ENCODE measurements at regions not wholly inside any gene's neighbourhood (a gene's known extent, or its start where the extent isn't known, plus 50 kb on each side); places are given as distances from the start of the nearest gene placed in this dataset.

DNA sequence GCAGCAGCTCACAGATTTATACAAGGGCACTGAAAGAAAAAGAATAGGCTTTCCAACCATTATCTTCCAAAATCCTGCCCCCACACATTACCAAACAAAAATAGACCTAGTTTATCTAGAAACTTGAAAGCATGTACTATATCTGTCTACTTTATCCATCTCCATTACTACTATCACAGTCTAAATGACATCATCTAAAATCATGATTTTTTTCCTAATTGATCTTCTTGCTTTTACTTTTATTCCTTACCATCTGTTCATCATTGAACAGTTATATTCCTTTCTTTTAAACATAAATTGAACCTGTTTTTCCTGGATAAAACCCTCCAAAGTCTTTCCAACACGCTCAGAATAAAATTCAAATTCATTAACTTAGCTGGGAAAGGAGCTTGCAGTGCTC lies 414.7 kb downstream of the KCTD12 start:
- H4K91ac ChIP-seq (replicated peaks; ENCODE audit: insufficient read length, low read length) = no peak overlapping the region
- no peaks in the 10 kb centered on the region for H3K23me2 ChIP-seq (ENCODE audit: low read depth, low read length)
- no peak overlapping the region for H4K5ac ChIP-seq (ENCODE audit: insufficient read length, low read depth, low read length)
- no peak overlapping the region for H3K4ac ChIP-seq (replicated peaks; ENCODE audit: insufficient read length, low read depth, low read length)
- H2BK20ac ChIP-seq (ENCODE audit: low read length) = no peak overlapping the region
- ChIA-PET POLR2A (ENCODE audit: partially characterized antibody) (no interaction called here), CTCF (ENCODE audit: partially characterized antibody) (interaction anchor here (0.7 to 6.8 kb wide), 11 partner anchors 9 to 1037 kb away, joined by 3 to 46 read pairs (median 4); no protein-coding TSS in a partner anchor)
- no peak overlapping the region for H2BK15ac ChIP-seq (ENCODE audit: low read length)
- FAIRE-seq = no peak
- no peaks in the 10 kb centered on the region for H3K27me3 ChIP-seq (replicated peaks in 1 of 4; ENCODE audit: control insufficient read depth in 3 of 4, extremely low read depth in 1 of 4, insufficient read depth in 3 of 4, low read length in 3 of 4)
- H3K18ac ChIP-seq (ENCODE audit: extremely low read depth, low read length) = no peak overlapping the region
- H2BK12ac ChIP-seq (ENCODE audit: low read depth, low read length) = no peak overlapping the region
- H3K23ac ChIP-seq (ENCODE audit: insufficient read length) = no peak overlapping the region
- no peak overlapping the region for H2AK5ac ChIP-seq (ENCODE audit: low read depth, low read length)
- H2BK5ac ChIP-seq (ENCODE audit: low read depth, low read length) = no peak overlapping the region
- 82% methylated on average over 1 of the region's 1 CpG; no CpG with 5 or more reads in 1 of the 2 experiments for WGBS, 2 experiments (ENCODE audit: extremely low coverage in 1 of 2, insufficient coverage in 1 of 2, insufficient read length in 1 of 2, insufficient replicate concordance in 2 of 2, low coverage in 1 of 2, low lambda C conversion rate in 2 of 2, missing lambda C conversion rate in 1 of 2)
- H3K79me1 ChIP-seq (ENCODE audit: low read depth, low read length) = no peaks in the 10 kb centered on the region
- peaks cover 0 to 9% (median 0%) of the 10 kb centered on the region in 4 experiments; a peak in 1 of 7 replicates for H3K4me1 ChIP-seq (replicated peaks in 1 of 4; ENCODE audit: control insufficient read depth in 3 of 4, insufficient read depth in 4 of 4, low read length in 3 of 4)
- no peak overlapping the region for H3K27ac ChIP-seq (ENCODE audit: low read depth, low read length)
- H3K4me3 ChIP-seq (ENCODE audit: extremely low read depth in 1 of 4, insufficient read depth in 2 of 4, low read depth in 3 of 4, low read length in 4 of 4) = no peak overlapping the region
- H3K14ac ChIP-seq (ENCODE audit: insufficient read length) = no peak overlapping the region
- no peaks in the 10 kb centered on the region for H3K79me2 ChIP-seq (ENCODE audit: control insufficient read depth in 1 of 2, insufficient read depth in 2 of 2, low read length in 2 of 2)
- H3K9ac ChIP-seq (replicated peaks in 1 of 4; ENCODE audit: extremely low read depth in 1 of 4, low read depth in 3 of 4, low read length in 3 of 4) = no peak overlapping the region
- H3K56ac ChIP-seq (replicated peaks; ENCODE audit: insufficient read length, low read depth, low read length) = no peak overlapping the region
- H2BK120ac ChIP-seq (replicated peaks; ENCODE audit: low read depth, low read length) = no peak overlapping the region
- DNase-seq (ENCODE audit: low read depth in 1 of 2, low spot score in 2 of 2) = no peak
- H3K4me2 ChIP-seq (ENCODE audit: insufficient read depth in 1 of 2, low read depth in 2 of 2, low read length in 2 of 2) = no peak overlapping the region
- H2AFZ ChIP-seq (ENCODE audit: low read length) = no peak overlapping the region
- H4K20me1 ChIP-seq (replicated peaks in 1 of 2; ENCODE audit: control insufficient read depth in 1 of 2, insufficient read depth in 2 of 2, low read length in 2 of 2) = no peaks in the 10 kb centered on the region
- H4K8ac ChIP-seq (ENCODE audit: extremely low read depth, insufficient read depth, low read length) = no peak overlapping the region
- no peaks in the 10 kb centered on the region for H3K36me3 ChIP-seq (ENCODE audit: control insufficient read depth in 2 of 4, insufficient read depth in 4 of 4, low read length in 3 of 4)
- H3K9me3 ChIP-seq (ENCODE audit: insufficient read depth in 2 of 2, low read depth in 1 of 2, low read length in 1 of 2) = no peaks in the 10 kb centered on the region
- TF ChIP-seq, protein P1, sequence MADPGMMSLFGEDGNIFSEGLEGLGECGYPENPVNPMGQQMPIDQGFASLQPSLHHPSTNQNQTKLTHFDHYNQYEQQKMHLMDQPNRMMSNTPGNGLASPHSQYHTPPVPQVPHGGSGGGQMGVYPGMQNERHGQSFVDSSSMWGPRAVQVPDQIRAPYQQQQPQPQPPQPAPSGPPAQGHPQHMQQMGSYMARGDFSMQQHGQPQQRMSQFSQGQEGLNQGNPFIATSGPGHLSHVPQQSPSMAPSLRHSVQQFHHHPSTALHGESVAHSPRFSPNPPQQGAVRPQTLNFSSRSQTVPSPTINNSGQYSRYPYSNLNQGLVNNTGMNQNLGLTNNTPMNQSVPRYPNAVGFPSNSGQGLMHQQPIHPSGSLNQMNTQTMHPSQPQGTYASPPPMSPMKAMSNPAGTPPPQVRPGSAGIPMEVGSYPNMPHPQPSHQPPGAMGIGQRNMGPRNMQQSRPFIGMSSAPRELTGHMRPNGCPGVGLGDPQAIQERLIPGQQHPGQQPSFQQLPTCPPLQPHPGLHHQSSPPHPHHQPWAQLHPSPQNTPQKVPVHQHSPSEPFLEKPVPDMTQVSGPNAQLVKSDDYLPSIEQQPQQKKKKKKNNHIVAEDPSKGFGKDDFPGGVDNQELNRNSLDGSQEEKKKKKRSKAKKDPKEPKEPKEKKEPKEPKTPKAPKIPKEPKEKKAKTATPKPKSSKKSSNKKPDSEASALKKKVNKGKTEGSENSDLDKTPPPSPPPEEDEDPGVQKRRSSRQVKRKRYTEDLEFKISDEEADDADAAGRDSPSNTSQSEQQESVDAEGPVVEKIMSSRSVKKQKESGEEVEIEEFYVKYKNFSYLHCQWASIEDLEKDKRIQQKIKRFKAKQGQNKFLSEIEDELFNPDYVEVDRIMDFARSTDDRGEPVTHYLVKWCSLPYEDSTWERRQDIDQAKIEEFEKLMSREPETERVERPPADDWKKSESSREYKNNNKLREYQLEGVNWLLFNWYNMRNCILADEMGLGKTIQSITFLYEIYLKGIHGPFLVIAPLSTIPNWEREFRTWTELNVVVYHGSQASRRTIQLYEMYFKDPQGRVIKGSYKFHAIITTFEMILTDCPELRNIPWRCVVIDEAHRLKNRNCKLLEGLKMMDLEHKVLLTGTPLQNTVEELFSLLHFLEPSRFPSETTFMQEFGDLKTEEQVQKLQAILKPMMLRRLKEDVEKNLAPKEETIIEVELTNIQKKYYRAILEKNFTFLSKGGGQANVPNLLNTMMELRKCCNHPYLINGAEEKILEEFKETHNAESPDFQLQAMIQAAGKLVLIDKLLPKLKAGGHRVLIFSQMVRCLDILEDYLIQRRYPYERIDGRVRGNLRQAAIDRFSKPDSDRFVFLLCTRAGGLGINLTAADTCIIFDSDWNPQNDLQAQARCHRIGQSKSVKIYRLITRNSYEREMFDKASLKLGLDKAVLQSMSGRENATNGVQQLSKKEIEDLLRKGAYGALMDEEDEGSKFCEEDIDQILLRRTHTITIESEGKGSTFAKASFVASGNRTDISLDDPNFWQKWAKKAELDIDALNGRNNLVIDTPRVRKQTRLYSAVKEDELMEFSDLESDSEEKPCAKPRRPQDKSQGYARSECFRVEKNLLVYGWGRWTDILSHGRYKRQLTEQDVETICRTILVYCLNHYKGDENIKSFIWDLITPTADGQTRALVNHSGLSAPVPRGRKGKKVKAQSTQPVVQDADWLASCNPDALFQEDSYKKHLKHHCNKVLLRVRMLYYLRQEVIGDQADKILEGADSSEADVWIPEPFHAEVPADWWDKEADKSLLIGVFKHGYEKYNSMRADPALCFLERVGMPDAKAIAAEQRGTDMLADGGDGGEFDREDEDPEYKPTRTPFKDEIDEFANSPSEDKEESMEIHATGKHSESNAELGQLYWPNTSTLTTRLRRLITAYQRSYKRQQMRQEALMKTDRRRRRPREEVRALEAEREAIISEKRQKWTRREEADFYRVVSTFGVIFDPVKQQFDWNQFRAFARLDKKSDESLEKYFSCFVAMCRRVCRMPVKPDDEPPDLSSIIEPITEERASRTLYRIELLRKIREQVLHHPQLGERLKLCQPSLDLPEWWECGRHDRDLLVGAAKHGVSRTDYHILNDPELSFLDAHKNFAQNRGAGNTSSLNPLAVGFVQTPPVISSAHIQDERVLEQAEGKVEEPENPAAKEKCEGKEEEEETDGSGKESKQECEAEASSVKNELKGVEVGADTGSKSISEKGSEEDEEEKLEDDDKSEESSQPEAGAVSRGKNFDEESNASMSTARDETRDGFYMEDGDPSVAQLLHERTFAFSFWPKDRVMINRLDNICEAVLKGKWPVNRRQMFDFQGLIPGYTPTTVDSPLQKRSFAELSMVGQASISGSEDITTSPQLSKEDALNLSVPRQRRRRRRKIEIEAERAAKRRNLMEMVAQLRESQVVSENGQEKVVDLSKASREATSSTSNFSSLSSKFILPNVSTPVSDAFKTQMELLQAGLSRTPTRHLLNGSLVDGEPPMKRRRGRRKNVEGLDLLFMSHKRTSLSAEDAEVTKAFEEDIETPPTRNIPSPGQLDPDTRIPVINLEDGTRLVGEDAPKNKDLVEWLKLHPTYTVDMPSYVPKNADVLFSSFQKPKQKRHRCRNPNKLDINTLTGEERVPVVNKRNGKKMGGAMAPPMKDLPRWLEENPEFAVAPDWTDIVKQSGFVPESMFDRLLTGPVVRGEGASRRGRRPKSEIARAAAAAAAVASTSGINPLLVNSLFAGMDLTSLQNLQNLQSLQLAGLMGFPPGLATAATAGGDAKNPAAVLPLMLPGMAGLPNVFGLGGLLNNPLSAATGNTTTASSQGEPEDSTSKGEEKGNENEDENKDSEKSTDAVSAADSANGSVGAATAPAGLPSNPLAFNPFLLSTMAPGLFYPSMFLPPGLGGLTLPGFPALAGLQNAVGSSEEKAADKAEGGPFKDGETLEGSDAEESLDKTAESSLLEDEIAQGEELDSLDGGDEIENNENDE (IDR thresholded peaks at IDR 0.05; ENCODE audit: insufficient replicate concordance, low read length) = no peak

All from H1 (cell line).